IMR-90 (cell line): ENCODE measurements at regions not wholly inside any gene's neighbourhood (a gene's known extent, or its start where the extent isn't known, plus 50 kb on each side); places are given as distances from the start of the nearest gene placed in this dataset.

Experiments
- ATAC-seq: fragments of 200-7000 bp; cut with Tn5 transposase; 2 replicates; pipeline ENCODE4 v1.9.1; 2020; ENCODE audit warnings: low read depth, mild to moderate bottlenecking, moderate library complexity
- BruUV-seq: library from RNA; stranded (reverse); fragments of 400-500 nt; replicated peaks from 2 replicates; lab custom pipeline; 2021; lab: Mats Ljungman, UMichigan
- CTCF ChIA-PET: fragments of 300-600 bp; formaldehyde crosslinking; extraction: SDS; loops from one replicate; lab custom pipeline; 2021; ENCODE audit warnings: antibody characterized with exemption; lab: Yijun Ruan, JAX
- POLR2A ChIA-PET: fragments of 300-600 bp; sonication (Branson Sonifier 250); formaldehyde crosslinking; loops from one replicate; lab custom pipeline; 2022; ENCODE audit warnings: antibody characterized with exemption; ENCODE audit not compliant: unreplicated experiment; lab: Charles Lee
- DNase-seq: peaks from one replicate; pipeline ENCODE4 v3.0.0; 2013
- H2AFZ ChIP-seq: replicated peaks from 2 replicates; pipeline ENCODE3; 2013; ENCODE audit warnings: low read length, mild to moderate bottlenecking; ENCODE audit not compliant: poor library complexity
- H2AK5ac ChIP-seq: 2 replicates; pipeline ENCODE4 v1.6.1; 2013; ENCODE audit warnings: low read depth, low read length, inconsistent platforms
- H2AK9ac ChIP-seq: replicated peaks from 2 replicates; pipeline ENCODE3; 2013; ENCODE audit warnings: mild to moderate bottlenecking, low read depth, low read length, moderate library complexity; ENCODE audit not compliant: poor library complexity
- H2BK120ac ChIP-seq: 2 replicates; pipeline ENCODE4 v1.6.1; 2013; ENCODE audit warnings: low read depth, low read length, inconsistent platforms
- H2BK15ac ChIP-seq: 3 replicates; pipeline ENCODE4 v1.6.1; 2013; ENCODE audit warnings: low read depth, low read length, inconsistent platforms
- H2BK20ac ChIP-seq: 2 replicates; pipeline ENCODE4 v1.6.1; 2013; ENCODE audit warnings: low read depth, mild to moderate bottlenecking, inconsistent platforms, low read length, moderate library complexity
- H2BK5ac ChIP-seq: 2 replicates; pipeline ENCODE4 v1.6.1; 2013; ENCODE audit warnings: mild to moderate bottlenecking, low read depth, low read length, inconsistent platforms; ENCODE audit not compliant: poor library complexity, severe bottlenecking
- H3K14ac ChIP-seq: replicated peaks from 2 replicates; pipeline ENCODE4 v1.6.1; 2013; ENCODE audit warnings: low read depth, low read length, inconsistent platforms
- H3K18ac ChIP-seq: 2 replicates; pipeline ENCODE4 v1.6.1; 2013; ENCODE audit warnings: low read depth, low read length, control low read depth
- H3K23ac ChIP-seq: 2 replicates; pipeline ENCODE4 v1.6.1; 2013; ENCODE audit warnings: low read depth, low read length, inconsistent platforms
- H3K27ac ChIP-seq: 2 replicates; pipeline ENCODE4 v1.5.1; 2013; ENCODE audit warnings: mild to moderate bottlenecking, control low read depth, low read length; ENCODE audit not compliant: insufficient read depth
- H3K27me3 ChIP-seq: 2 replicates; pipeline ENCODE4 v1.6.1; 2013; ENCODE audit warnings: low read length; ENCODE audit not compliant: control insufficient read depth, insufficient read depth
- H3K36me3 ChIP-seq: 2 replicates; pipeline ENCODE4 v1.6.1; 2013; ENCODE audit warnings: low read length, mixed read lengths; ENCODE audit not compliant: control insufficient read depth, insufficient read depth
- H3K4ac ChIP-seq: 2 replicates; pipeline ENCODE4 v1.6.1; 2013; ENCODE audit warnings: low read depth, low read length, inconsistent platforms
- H3K4me1 ChIP-seq: 2 replicates; pipeline ENCODE4 v1.6.1; 2013; ENCODE audit warnings: low read length, mixed read lengths; ENCODE audit not compliant: control insufficient read depth, insufficient read depth
- H3K4me2 ChIP-seq: 2 replicates; pipeline ENCODE4 v1.6.1; 2013; ENCODE audit warnings: low read depth, mild to moderate bottlenecking, control low read depth, low read length, moderate library complexity
- H3K4me3 ChIP-seq: 2 replicates; pipeline ENCODE4 v1.5.1; 2013; ENCODE audit warnings: low read depth, mild to moderate bottlenecking, control low read depth, low read length, moderate library complexity; ENCODE audit not compliant: insufficient read depth
- H3K56ac ChIP-seq: 2 replicates; pipeline ENCODE4 v1.6.1; 2013; ENCODE audit warnings: low read length, inconsistent platforms; ENCODE audit not compliant: insufficient read depth; ENCODE audit errors: extremely low read depth
- H3K79me1 ChIP-seq, 2 experiments: 2 replicates each; pipeline ENCODE4 v1.6.1; 2013; ENCODE audit warnings: low read length in 2 of 2, inconsistent platforms in 1 of 2, low read depth in 1 of 2
- H3K9ac ChIP-seq: 2 replicates; pipeline ENCODE4 v1.6.1; 2013; ENCODE audit warnings: low read depth, low read length, control low read depth
- H3K9me1 ChIP-seq: 2 replicates; pipeline ENCODE4 v1.6.1; 2013; ENCODE audit warnings: low read length, inconsistent platforms; ENCODE audit not compliant: insufficient read depth
- H3K9me3 ChIP-seq: 2 replicates; pipeline ENCODE4 v1.6.1; 2013; ENCODE audit warnings: low read length; ENCODE audit not compliant: control insufficient read depth, insufficient read depth
- H4K20me1 ChIP-seq: 2 replicates; pipeline ENCODE4 v1.6.1; 2013; ENCODE audit warnings: low read length, inconsistent platforms; ENCODE audit not compliant: insufficient read depth
- H4K5ac ChIP-seq: 2 replicates; pipeline ENCODE4 v1.6.1; 2013; ENCODE audit warnings: mild to moderate bottlenecking, low read depth, low read length, control low read depth
- H4K8ac ChIP-seq, 2 experiments: 2 replicates each; pipeline ENCODE4 v1.6.1; 2013; ENCODE audit warnings: low read depth in 2 of 2, low read length in 2 of 2, control low read depth in 1 of 2, inconsistent platforms in 1 of 2
- H4K91ac ChIP-seq: 2 replicates; pipeline ENCODE4 v1.6.1; 2013; ENCODE audit warnings: low read depth, low read length, inconsistent platforms; ENCODE audit not compliant: insufficient read depth
- BHLHE40 ChIP-seq: fragments of 150-350 bp; IDR thresholded peaks from 2 replicates; pipeline ENCODE4 v1.6.1; 2016; ENCODE audit warnings: mild to moderate bottlenecking, low read depth, low read length
- MAFK ChIP-seq: IDR thresholded peaks from 2 replicates; pipeline ENCODE4 v1.6.1; 2012; ENCODE audit warnings: low read depth, low read length, improper control_type of control experiment
- WGBS, 2 experiments: methylation state at CpG; one replicate each; pipeline versions ENCODE4 v1.1.5 to v1.1.7; 2013; ENCODE audit warnings: missing lambda C conversion rate in 2 of 2; ENCODE audit not compliant: insufficient read length in 1 of 2; ENCODE audit errors: extremely low coverage in 2 of 2; 5-methylcytosine and 5-hydroxymethylcytosine counted together
- dilution Hi-C: fragments of 300-500 bp; cut with HindIII; formaldehyde crosslinking; loops from one replicate; pipeline ENCODE4 v1.14.3; 2018; ENCODE audit warnings: low sequenced_read_pairs; ENCODE audit not compliant: unreplicated experiment
- in situ Hi-C: fragments of 300-500 bp; cut with MboI; formaldehyde crosslinking; loops from 3 replicates; pipeline ENCODE4 v1.14.3; 2019; ENCODE audit warnings: low sequenced_read_pairs, inconsistent platforms, mixed read lengths
- intact Hi-C: fragments of 100-400 bp; cut with micrococcal nuclease; formaldehyde crosslinking; loops from 2 replicates; pipeline ENCODE4 v1.10.0; 2022

GRCh38 chr2:7473135-7473771 lies 556.0 kb downstream of the RNF144A start:
- no peak for DNase-seq
- dilution Hi-C loops (no loop called here), in situ Hi-C loops (no loop called here), intact Hi-C loops (no loop called here)
- Histone ChIP-seq H3K18ac (no peak overlapping the region), H3K27me3 (no peaks in the 10 kb centered on the region), H4K8ac (no peak overlapping the region), H3K9me1 (no peaks in the 10 kb centered on the region), H2BK5ac (no peak overlapping the region), H4K91ac (no peak overlapping the region), H3K14ac (no peak overlapping the region), H3K27ac (no peak overlapping the region), H3K9ac (no peak overlapping the region), H2AFZ (no peak overlapping the region), H3K79me1 (no peaks in the 10 kb centered on the region), H2BK15ac (no peak overlapping the region), H3K56ac (no peak overlapping the region), H3K23ac (no peak overlapping the region), H3K36me3 (no peaks in the 10 kb centered on the region), H2BK120ac (no peak overlapping the region), H3K4me1 (no peaks in the 10 kb centered on the region), H3K4me2 (no peak overlapping the region), H2BK20ac (no peak overlapping the region), H3K9me3 (peaks cover 4% of the 10 kb centered on the region; the same call in 1 of the 2 replicates), H2AK5ac (no peak overlapping the region), H3K4me3 (no peak overlapping the region), H4K20me1 (no peaks in the 10 kb centered on the region), H4K5ac (no peak overlapping the region), H2AK9ac (no peak overlapping the region), H3K4ac (no peak overlapping the region)
- no TSS peak for BruUV-seq
- TF ChIP-seq MAFK, result 0 out of 2 replicates have a peak, but pooled peaks have one; percentile 6
- TF ChIP-seq BHLHE40, result no peak
- POLR2A ChIA-PET, result no interaction called here
- CTCF ChIA-PET, result no interaction called here
- no CpG with 5 or more reads among the region's 7 CpGs for WGBS, 2 experiments
- ATAC-seq, result no peak
